A204.1 (cell line): ENCODE measurements at regions not wholly inside any gene's neighbourhood (a gene's known extent, or its start where the extent isn't known, plus 50 kb on each side); places are given as distances from the start of the nearest gene placed in this dataset.
"Not testable (repeated sequence)": the region's sequence is repeated elsewhere in the genome, so short reads cannot be mapped to it uniquely, and the experiment has no call there.

Source experiments
- FAIRE-seq: peaks from 2 replicates; lab custom pipeline; 2012; peaks lifted over from hg19 to GRCh38; lab: Jason Lieb, UNC

DNA sequence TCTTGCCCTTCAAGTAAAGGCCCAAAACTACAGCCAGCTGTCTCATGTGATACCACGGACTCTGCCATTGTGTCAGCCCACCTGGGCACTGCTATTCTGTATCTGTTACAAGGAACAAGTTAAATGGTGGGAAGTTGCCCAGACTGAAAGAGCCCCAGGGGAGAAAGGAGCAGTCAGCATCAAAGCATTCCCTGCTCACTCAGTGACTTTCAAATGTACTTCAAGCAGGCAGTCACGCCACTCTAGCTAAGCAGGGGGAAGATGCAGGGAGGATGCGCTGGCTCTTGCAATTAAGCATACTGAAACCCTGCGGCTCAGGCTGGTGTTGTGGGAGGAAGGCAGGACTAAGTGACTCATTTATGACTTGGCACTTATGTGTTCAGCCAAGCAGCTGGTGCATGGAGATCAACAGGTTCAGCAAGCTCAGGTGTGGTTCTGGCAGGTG is 1249.6 kb downstream of the TYW1 start:
- no peak for FAIRE-seq

GRCh38 chr7:68247126-68247525 is 1250.5 kb downstream of the TYW1 start:
- FAIRE-seq = no peak

GRCh38 chr7:68247571-68247970 is 1250.9 kb downstream of the TYW1 start:
- no peak for FAIRE-seq

DNA sequence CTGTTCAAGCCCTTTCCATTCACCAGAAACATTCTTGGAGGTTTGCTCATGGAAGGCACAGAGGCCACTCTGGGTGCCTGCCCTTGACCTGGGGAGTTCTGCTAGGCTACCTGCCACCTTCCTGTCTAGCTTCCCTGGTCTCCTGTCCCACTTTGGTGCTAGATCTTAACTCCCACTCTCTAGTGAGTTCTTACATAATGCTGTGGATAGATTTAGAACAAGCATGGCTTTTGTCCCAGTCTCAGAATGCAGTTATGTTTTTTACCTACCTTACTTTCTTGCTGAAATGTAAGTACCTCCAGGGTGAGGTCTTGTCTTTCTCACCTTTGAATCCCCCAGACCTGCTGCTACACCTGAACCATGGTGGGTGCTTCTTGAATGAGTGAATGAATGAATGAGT is 1252.3 kb downstream of the TYW1 start:
- no peak for FAIRE-seq

GRCh38 chr7:68249611-68250010 is 1253.0 kb downstream of the TYW1 start:
- FAIRE-seq = no peak

DNA sequence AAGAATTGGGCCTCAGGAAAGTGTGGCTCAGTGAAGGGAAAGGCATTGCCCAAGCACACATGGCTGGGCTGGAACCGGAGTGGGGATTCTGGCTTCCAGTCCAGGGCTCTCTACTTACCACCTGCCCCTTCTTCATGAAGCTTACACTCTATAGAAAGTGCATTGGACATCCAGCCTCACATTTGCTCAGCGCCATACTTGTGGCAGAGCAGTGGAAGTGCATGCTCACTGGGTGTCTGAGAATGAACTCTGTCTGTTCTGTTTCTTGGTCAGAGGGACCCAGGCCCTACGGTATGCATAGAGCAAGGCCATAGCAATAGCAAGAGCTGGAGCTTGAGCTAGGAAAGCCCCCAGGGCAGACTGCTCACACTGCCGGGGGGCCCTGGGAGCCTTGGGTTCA is 1253.5 kb downstream of the TYW1 start:
- FAIRE-seq = no peak

- FAIRE-seq = not testable (repeated sequence)
These were observed 1258.2 kb downstream of the TYW1 start for GRCh38 chr7:68254815-68255214.

DNA sequence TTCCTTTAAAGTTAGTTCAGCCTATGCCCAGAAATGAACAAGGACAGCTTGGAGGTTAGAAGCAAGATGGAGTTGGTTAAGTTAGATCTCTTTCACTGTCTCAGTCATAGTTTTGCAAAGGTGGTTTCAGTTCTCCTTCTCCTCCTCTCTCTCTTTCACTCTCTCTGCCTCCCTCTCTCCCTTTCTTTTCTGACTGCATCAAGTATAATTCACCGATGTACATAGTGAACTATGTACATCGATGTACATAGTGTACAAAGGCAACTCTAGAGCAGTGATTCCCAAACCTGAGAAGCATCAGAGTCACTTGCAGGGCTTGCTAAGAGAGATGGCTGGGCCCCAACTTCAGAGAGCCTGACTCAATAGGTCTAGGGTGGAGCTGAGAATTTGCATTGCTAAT is 1259.7 kb downstream of the TYW1 start:
- FAIRE-seq = no peak

DNA sequence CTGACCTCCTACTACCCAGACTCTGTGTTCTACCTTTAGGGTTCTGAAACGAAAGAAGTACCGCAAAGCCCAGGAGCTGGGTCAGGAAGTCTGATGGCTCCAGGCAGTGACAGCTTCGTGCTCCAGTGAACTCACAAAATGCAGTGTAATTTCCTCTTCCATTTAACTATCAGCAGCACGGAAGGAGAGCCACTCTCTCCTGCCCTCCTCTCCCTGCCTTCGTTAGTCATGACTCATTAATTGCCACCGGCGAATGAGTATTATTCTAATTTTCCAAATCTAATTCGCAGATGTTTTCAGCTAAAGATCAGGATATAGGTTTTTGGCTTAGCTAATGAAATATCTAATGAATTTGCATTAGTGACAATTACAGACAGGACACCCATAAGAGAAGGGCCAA is 1262.0 kb downstream of the TYW1 start:
- FAIRE-seq = no peak

GRCh38 chr7:68265258-68265657 is 1268.6 kb downstream of the TYW1 start:
- no peak for FAIRE-seq

GRCh38 chr7:68266004-68266579 is 1269.5 kb downstream of the TYW1 start:
- no peak for FAIRE-seq

DNA sequence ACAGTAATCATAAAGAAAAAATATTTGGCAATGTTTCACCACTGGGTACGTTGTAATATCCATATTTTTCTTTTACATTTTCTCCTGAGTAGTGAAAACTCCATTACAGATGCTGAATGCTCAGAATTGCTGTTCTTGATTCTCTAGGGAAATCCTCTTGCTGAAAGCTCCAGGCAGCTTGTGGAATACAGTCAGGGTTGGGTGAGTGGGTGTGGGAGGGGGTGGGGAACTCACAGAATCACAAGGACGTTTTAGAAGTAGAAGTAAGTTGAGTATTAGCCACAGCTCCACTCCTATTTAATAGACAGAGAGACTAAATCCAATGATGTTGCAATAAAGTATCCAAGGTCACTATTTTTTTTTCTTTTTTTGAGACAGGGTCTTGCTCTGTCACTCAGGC is 1270.9 kb downstream of the TYW1 start:
- FAIRE-seq = no peak

DNA sequence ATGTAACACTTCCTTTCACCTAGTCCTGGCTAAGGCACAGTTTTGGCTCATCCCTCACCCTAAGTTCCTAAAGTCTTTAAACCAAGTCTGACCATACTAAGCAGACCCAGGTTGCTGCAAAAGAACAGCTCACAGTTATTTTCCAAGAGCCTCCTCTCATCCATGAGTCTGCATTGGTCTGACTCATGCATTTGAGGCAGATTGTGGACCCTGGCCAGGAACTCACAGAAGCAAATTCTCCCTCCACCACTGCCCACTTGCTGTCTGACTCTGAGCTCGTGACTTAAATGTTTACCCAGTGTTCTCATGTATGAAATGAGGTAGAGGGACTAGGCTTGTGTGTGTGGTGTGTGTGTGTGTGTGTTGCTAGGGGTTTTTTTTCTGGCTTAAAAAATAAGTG is 1272.8 kb downstream of the TYW1 start:
- no peak for FAIRE-seq

DNA sequence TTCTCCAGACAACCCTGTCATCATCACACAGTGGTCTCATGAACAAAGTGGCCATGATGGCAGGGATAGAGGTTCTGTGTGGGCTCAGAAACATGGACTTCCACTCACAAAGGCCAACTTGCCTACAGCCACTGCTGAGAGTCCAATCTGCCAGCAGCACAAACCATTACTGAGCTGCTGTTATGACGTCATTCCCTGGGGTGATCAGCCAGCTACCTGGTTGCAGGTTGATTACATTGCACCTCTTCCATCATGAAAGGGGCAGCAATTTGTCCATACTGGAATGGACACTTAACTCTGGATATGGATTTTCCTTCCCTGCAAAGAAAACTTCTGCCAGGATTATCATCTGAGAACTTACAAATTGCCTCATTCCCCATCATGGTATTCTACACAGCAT is 1275.9 kb downstream of the TYW1 start:
- no peak for FAIRE-seq

- FAIRE-seq = no peak
These were observed 1280.1 kb downstream of the TYW1 start for GRCh38 chr7:68276725-68277124.

DNA sequence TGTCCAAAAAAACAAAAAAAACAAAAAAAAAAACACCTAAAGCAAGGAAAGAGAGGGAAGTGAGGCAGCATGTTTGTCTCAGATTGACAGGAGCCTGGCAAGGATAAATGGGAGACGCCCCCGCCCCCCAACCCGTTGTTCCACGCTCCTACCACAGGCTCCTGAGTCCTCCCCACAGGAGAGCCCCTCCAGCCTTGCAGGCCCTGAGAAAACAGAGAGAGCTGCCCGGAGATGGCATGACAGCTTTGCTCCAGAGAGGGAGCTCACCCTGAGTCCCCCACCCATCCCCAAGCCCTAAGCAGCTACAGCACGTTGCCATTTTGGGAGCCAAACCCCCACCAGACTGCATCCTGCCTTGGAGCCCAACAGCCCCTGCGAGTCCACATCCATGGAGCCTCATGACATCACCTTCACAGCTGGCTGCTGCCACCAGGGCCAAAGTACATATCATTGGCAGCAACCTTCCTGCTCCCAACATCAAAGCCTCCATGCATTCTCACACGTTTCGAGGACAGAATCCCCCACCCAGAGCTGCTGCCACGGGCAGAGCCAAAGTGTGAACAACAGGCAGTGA is 1283.3 kb downstream of the TYW1 start:
- FAIRE-seq = no peak

GRCh38 chr7:68280931-68281330 is 1284.3 kb downstream of the TYW1 start:
- FAIRE-seq = no peak

GRCh38 chr7:68288144-68288593 is 1291.5 kb downstream of the TYW1 start:
- no peak for FAIRE-seq

DNA sequence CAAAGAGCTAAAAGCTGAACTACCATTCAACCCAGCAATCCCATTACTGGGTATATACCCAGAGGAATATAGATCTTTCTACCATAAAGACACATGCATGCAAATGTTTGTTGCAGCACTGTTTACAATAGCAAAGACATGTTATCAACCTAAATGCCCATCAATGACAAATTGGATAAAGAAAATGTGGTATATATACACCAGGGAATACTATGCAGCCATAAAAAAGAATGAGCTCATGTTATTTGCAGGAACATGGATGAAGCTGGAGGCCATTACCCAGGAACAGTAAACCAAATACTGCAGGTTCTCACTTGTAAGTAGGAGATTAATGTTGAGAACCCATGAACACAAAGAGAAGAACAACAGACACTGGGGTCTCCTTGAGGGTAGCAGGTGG is 1295.1 kb downstream of the TYW1 start:
- FAIRE-seq = no peak

GRCh38 chr7:68295386-68295785 is 1298.8 kb downstream of the TYW1 start:
- no peak for FAIRE-seq

DNA sequence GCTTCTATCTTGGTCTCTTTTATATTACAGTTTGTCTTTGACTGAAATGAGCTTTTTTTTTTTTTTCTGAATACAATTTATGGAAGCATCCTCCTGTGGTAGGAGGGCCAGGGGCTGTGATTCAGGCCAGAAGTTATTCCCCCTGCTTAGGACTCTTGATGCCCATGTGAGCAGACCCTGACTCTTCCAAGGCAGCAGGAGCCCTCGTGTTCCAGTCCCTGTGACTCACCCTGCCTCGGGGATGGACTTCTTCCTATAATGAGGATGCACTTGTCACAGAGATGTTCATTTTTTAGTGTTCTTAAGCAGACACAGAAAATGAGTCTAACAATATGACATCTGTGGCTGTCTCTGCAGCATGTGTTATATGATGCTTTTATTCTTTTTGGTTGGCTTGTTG is 1293.7 kb upstream of the AUTS2 start:
- FAIRE-seq = no peak

DNA sequence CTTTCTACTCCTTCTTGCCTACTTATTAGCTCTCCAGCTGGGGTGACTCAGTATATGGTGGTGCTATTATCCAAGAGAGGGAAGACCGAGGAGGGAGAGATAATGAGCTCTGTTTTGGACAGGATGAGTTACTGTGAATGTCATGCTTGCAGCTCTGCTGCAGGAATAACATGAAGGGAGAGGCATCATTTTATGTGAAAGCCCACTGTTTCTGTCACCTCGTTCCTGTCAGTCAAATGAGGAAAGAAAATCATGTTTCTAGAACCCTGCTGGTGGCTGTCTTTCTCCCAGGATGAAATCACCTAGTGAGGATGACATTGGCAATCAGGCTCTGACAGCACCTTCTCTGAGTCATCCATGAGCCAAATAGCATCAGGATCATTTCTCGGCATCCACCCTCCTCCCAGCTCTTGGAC is 1291.6 kb upstream of the AUTS2 start:
- FAIRE-seq = no peak

GRCh38 chr7:68309271-68309670 is 1289.0 kb upstream of the AUTS2 start:
- no peak for FAIRE-seq

- FAIRE-seq = no peak
These were observed 1288.5 kb upstream of the AUTS2 start for GRCh38 chr7:68309806-68310205.

DNA sequence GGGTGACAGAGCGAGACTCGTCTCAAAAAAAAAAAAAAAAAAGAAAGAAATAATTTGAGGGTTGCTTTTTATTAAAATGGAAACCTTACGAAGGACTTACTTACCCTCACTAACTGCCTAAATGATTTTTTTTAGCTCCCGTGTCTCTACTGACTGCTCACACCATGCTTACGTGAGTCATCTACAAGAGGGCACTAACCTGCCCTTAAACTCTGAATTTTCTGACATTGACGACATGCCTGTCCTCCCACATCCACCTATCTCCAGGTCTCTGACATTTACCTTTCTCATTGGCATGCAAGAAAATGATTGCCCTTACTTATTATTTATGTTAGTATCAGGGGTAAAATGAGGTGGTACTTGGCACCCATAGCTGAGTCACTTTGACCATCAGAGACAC is 1286.3 kb upstream of the AUTS2 start:
- FAIRE-seq = no peak
